ENCODE measurements at regions not wholly inside any gene's neighbourhood (a gene's known extent, or its start where the extent isn't known, plus 50 kb on each side); places are given as distances from the start of the nearest gene placed in this dataset.
A peak's percentile ranks its signal among the peaks of the same experiment; 100 is the strongest.

- Mint-ChIP-seq H3K4me3 (no peak overlapping the region), H3K36me3 (ENCODE audit: low read depth) (peaks cover 7% of the 10 kb centered on the region), H3K27me3 (no peaks in the 10 kb centered on the region), H3K4me1 (peaks cover 56% of the 10 kb centered on the region), H3K27ac (peak overlapping the region; percentile 79), H3K9me3 (peaks cover 5% of the 10 kb centered on the region)
- ChIA-PET CTCF (interaction anchor here (1.1 to 1.2 kb wide), 3 partner anchors 10 to 176 kb away, joined by 4 to 7 read pairs (median 5); no protein-coding TSS in a partner anchor), POLR2A (interaction anchor here (0.6 to 1.8 kb wide), 7 partner anchors 9 to 124 kb away, joined by 3 to 29 read pairs (median 3); partner anchors contain the start of gene EPAS1)
- peak; percentile 51 for DNase-seq
Observed at GRCh38 chr2:46239175-46239846, 57.9 kb upstream of the EPAS1 start.

GRCh38 chr2:46239847-46240181 lies 57.4 kb upstream of the EPAS1 start:
- H3K27me3 Mint-ChIP-seq = no peaks in the 10 kb centered on the region
- H3K36me3 Mint-ChIP-seq (ENCODE audit: low read depth) = peaks cover 7% of the 10 kb centered on the region
- H3K4me1 Mint-ChIP-seq = peaks cover 56% of the 10 kb centered on the region
- DNase-seq = peak; percentile 81
- no peak overlapping the region for H3K4me3 Mint-ChIP-seq
- ChIA-PET CTCF (interaction anchor here (1.1 to 1.2 kb wide), 3 partner anchors 10 to 177 kb away, joined by 4 to 7 read pairs (median 5); no protein-coding TSS in a partner anchor), POLR2A (interaction anchor here (0.6 to 1.8 kb wide), 8 partner anchors 8 to 832 kb away, joined by 3 to 29 read pairs (median 3); partner anchors contain the start of gene EPAS1)
- H3K27ac Mint-ChIP-seq = peak overlapping the region; percentile 79
- H3K9me3 Mint-ChIP-seq = peaks cover 5% of the 10 kb centered on the region

- CTCF ChIA-PET = no interaction called here
- peaks cover 7% of the 10 kb centered on the region for H3K36me3 Mint-ChIP-seq (ENCODE audit: low read depth)
- no peaks in the 10 kb centered on the region for H3K27me3 Mint-ChIP-seq
- H3K4me3 Mint-ChIP-seq = no peak overlapping the region
- no peak overlapping the region for H3K27ac Mint-ChIP-seq
- no peak for DNase-seq
- POLR2A ChIA-PET = interaction anchor here (1.4 kb wide), 1 partner anchor 40 kb away, joined by 3 read pairs; no protein-coding TSS in a partner anchor
- peaks cover 51% of the 10 kb centered on the region for H3K4me1 Mint-ChIP-seq
- H3K9me3 Mint-ChIP-seq = peaks cover 5% of the 10 kb centered on the region
Observed at GRCh38 chr2:46241344-46241743, 55.9 kb upstream of the EPAS1 start.

GRCh38 chr2:46245869-46246268 lies 51.3 kb upstream of the EPAS1 start:
- no peak for DNase-seq
- no peak overlapping the region for H3K4me3 Mint-ChIP-seq
- H3K36me3 Mint-ChIP-seq (ENCODE audit: low read depth) = no peaks in the 10 kb centered on the region
- peaks cover 6% of the 10 kb centered on the region for H3K27me3 Mint-ChIP-seq
- H3K4me1 Mint-ChIP-seq = peaks cover 17% of the 10 kb centered on the region
- POLR2A ChIA-PET = no interaction called here
- H3K27ac Mint-ChIP-seq = no peak overlapping the region
- peaks cover 2% of the 10 kb centered on the region for H3K9me3 Mint-ChIP-seq
- CTCF ChIA-PET = interaction anchor here (0.6 kb wide), 1 partner anchor 135 kb away, joined by 3 read pairs; no protein-coding TSS in a partner anchor

- no peak for DNase-seq
- Mint-ChIP-seq H3K4me1 (peaks cover 8% of the 10 kb centered on the region), H3K27ac (no peak overlapping the region), H3K4me3 (no peak overlapping the region), H3K9me3 (peaks cover 2% of the 10 kb centered on the region), H3K36me3 (ENCODE audit: low read depth) (no peaks in the 10 kb centered on the region), H3K27me3 (peaks cover 6% of the 10 kb centered on the region)
- ChIA-PET CTCF (no interaction called here), POLR2A (no interaction called here)
Observed at GRCh38 chr2:46246790-46247189, 50.4 kb upstream of the EPAS1 start.

Data from activated CD4-positive, alpha-beta memory T cell treated with anti-CD3 and anti-CD28 coated beads, Interleukin-2, amount 10 ng/mL, durations not matched to agents 7 days and 5 days (primary cell).